Neuronal stem cell (in vitro differentiated cells): ENCODE measurements at regions not wholly inside any gene's neighbourhood (a gene's known extent, or its start where the extent isn't known, plus 50 kb on each side); places are given as distances from the start of the nearest gene placed in this dataset.

Experiments used
- DNase-seq: peaks from one replicate; pipeline ENCODE4 v3.0.0-alpha.2; 2013; ENCODE audit warnings: low spot score
- H2AFZ ChIP-seq: one replicate; pipeline ENCODE4 v1.6.1; 2013; ENCODE audit warnings: mild to moderate bottlenecking, low read length, inconsistent platforms
- H2AK5ac ChIP-seq: 2 replicates; pipeline ENCODE4 v1.6.1; 2013; ENCODE audit warnings: low read depth, mild to moderate bottlenecking, inconsistent platforms, low read length, moderate library complexity, mixed read lengths
- H2BK120ac ChIP-seq: 2 replicates; pipeline ENCODE4 v1.6.1; 2013; ENCODE audit warnings: low read depth, mild to moderate bottlenecking, inconsistent platforms, low read length, moderate library complexity, mixed read lengths
- H2BK12ac ChIP-seq: one replicate; pipeline ENCODE4 v1.6.1; 2013; ENCODE audit warnings: low read length, inconsistent platforms
- H2BK15ac ChIP-seq: 2 replicates; pipeline ENCODE4 v1.6.1; 2013; ENCODE audit warnings: mild to moderate bottlenecking, low read length, inconsistent platforms, mixed read lengths
- H2BK5ac ChIP-seq: one replicate; pipeline ENCODE4 v1.6.1; 2013; ENCODE audit warnings: inconsistent platforms, mild to moderate bottlenecking, low read length, moderate library complexity
- H3K14ac ChIP-seq: one replicate; pipeline ENCODE4 v1.6.1; 2013; ENCODE audit warnings: low read length, inconsistent platforms
- H3K18ac ChIP-seq: 2 replicates; pipeline ENCODE4 v1.6.1; 2013; ENCODE audit warnings: low read length, inconsistent platforms
- H3K23ac ChIP-seq: 2 replicates; pipeline ENCODE4 v1.6.1; 2013; ENCODE audit warnings: low read depth, mild to moderate bottlenecking, mixed read lengths, low read length, inconsistent platforms; ENCODE audit not compliant: poor library complexity
- H3K27ac ChIP-seq: replicated peaks from 3 replicates; pipeline ENCODE4 v1.5.1; 2013; ENCODE audit warnings: low read length, inconsistent platforms
- H3K27me3 ChIP-seq, 3 experiments: 2 replicates each; pipeline ENCODE4 v1.6.1; 2013; ENCODE audit warnings: low read length in 3 of 3, mild to moderate bottlenecking in 2 of 3, inconsistent platforms in 1 of 3, low read depth in 1 of 3, mixed read lengths in 1 of 3, moderate library complexity in 1 of 3; ENCODE audit not compliant: control insufficient read depth in 3 of 3, insufficient read depth in 3 of 3
- H3K36me3 ChIP-seq, 2 donors: replicated peaks in 1 of 2; 2 replicates each; pipeline ENCODE4 v1.6.1; 2013; ENCODE audit warnings: low read length in 2 of 2; ENCODE audit not compliant: control insufficient read depth in 2 of 2, insufficient read depth in 2 of 2
- H3K4ac ChIP-seq: 2 replicates; pipeline ENCODE4 v1.6.1; 2013; ENCODE audit warnings: inconsistent platforms, mild to moderate bottlenecking, low read length, moderate library complexity
- H3K4me1 ChIP-seq, 2 donors: 1 replicate in 1 of 2; 2 replicates in 1 of 2; pipeline ENCODE4 v1.6.1; 2013; ENCODE audit warnings: low read length in 2 of 2, low read depth in 1 of 2; ENCODE audit not compliant: control insufficient read depth in 2 of 2, insufficient read depth in 1 of 2
- H3K4me2 ChIP-seq: one replicate; pipeline ENCODE4 v1.6.1; 2013; ENCODE audit warnings: mild to moderate bottlenecking, low read length, inconsistent platforms; ENCODE audit not compliant: insufficient read depth, poor library complexity, severe bottlenecking
- H3K4me3 ChIP-seq, 2 donors: 2 replicates each; pipeline ENCODE4 v1.5.1; 2013; ENCODE audit warnings: low read length in 2 of 2, mild to moderate bottlenecking in 2 of 2, inconsistent platforms in 1 of 2, moderate library complexity in 1 of 2
- H3K79me1 ChIP-seq: one replicate; pipeline ENCODE4 v1.6.1; 2013; ENCODE audit warnings: low read depth, mild to moderate bottlenecking, inconsistent platforms, low read length, moderate library complexity
- H3K9ac ChIP-seq: one replicate; pipeline ENCODE4 v1.6.1; 2013; ENCODE audit warnings: mild to moderate bottlenecking, low read depth, low read length, inconsistent platforms; ENCODE audit not compliant: poor library complexity
- H3K9me3 ChIP-seq, 2 donors: replicated peaks in 1 of 2; 2 replicates each; pipeline versions ENCODE3 to v1.6.1; 2013; ENCODE audit warnings: low read length in 2 of 2, mild to moderate bottlenecking in 2 of 2, inconsistent platforms in 1 of 2, low read depth in 1 of 2, mixed read lengths in 1 of 2, moderate library complexity in 1 of 2; ENCODE audit not compliant: control insufficient read depth in 2 of 2, insufficient read depth in 1 of 2
- H4K8ac ChIP-seq: one replicate; pipeline ENCODE4 v1.6.1; 2013; ENCODE audit warnings: low read depth, mild to moderate bottlenecking, inconsistent platforms, low read length, moderate library complexity
- H4K91ac ChIP-seq: one replicate; pipeline ENCODE4 v1.6.1; 2013; ENCODE audit warnings: low read length, low read depth, mild to moderate bottlenecking, inconsistent platforms; ENCODE audit not compliant: poor library complexity
- WGBS, 2 donors: extraction: QIAGEN DNeasy Blood & Tissue Kit; methylation state at CpG; one replicate each; pipeline ENCODE4 v1.1.7; 2013; ENCODE audit warnings: missing lambda C conversion rate in 2 of 2, mixed read lengths in 1 of 2; ENCODE audit not compliant: insufficient read length in 2 of 2, insufficient replicate concordance in 1 of 2; ENCODE audit errors: extremely low coverage in 2 of 2; 5-methylcytosine and 5-hydroxymethylcytosine counted together

DNA sequence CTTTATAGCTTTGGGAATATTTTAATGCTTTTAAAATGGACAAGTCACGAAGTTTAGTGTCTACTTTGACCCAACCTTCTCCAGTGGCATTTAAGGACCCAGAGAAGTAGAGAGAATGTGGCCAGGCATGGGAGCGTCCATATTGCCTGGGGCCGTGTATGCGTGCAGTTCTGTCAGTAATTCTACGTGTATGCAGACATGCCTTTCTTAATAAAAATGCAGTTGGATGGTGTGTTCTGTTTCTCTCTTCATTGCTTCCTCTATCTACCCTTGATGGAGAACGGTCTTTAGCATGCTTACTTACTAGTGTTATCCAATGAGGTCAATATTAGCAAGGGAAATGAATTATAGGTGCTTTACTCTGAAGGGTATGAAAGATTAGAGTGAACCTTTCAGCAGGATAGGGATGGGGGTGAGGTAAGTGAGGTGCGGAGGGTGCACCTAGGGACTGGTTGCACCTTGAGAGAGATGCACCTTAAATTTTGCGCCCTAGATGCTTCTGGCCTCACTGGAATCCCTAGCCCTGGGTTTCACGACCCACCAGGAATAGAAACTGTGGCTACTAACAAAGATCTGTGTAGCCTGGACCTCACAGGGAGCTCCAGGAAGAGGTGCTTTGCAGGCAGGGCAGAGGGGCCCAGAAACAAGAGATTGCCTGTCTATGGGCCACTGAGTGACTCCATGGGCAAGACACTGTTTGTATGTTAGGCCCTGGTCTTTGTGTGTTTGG is 194.3 kb downstream of the MYCN start:
- H2BK5ac ChIP-seq, result no peak overlapping the region
- H2AFZ ChIP-seq, result no peak overlapping the region
- peaks cover 0 to 17% of the 10 kb centered on the region in 2 donors for H3K9me3 ChIP-seq
- H3K27ac ChIP-seq, result no peak overlapping the region
- H4K8ac ChIP-seq, result no peak overlapping the region
- WGBS, 2 donors, result no CpG with 5 or more reads among the region's 9 CpGs
- H3K9ac ChIP-seq, result no peak overlapping the region
- no peaks in the 10 kb centered on the region for H3K36me3 ChIP-seq
- no peaks in the 10 kb centered on the region for H3K27me3 ChIP-seq
- no peak overlapping the region for H3K4me2 ChIP-seq
- H3K4me3 ChIP-seq, result no peak overlapping the region
- H3K4ac ChIP-seq, result no peak overlapping the region
- H3K14ac ChIP-seq, result no peak overlapping the region
- H2BK15ac ChIP-seq, result no peak overlapping the region
- peak overlapping the region; percentile 67 for H2AK5ac ChIP-seq
- no peak overlapping the region for H4K91ac ChIP-seq
- H2BK12ac ChIP-seq, result peak overlapping the region; percentile 50
- peak overlapping the region; percentile 59 for H3K18ac ChIP-seq
- no peak for DNase-seq
- H2BK120ac ChIP-seq, result no peak overlapping the region
- H3K79me1 ChIP-seq, result peaks cover 2% of the 10 kb centered on the region
- no peak overlapping the region for H3K23ac ChIP-seq
- peaks cover 11 to 12% of the 10 kb centered on the region in 2 donors for H3K4me1 ChIP-seq

DNA sequence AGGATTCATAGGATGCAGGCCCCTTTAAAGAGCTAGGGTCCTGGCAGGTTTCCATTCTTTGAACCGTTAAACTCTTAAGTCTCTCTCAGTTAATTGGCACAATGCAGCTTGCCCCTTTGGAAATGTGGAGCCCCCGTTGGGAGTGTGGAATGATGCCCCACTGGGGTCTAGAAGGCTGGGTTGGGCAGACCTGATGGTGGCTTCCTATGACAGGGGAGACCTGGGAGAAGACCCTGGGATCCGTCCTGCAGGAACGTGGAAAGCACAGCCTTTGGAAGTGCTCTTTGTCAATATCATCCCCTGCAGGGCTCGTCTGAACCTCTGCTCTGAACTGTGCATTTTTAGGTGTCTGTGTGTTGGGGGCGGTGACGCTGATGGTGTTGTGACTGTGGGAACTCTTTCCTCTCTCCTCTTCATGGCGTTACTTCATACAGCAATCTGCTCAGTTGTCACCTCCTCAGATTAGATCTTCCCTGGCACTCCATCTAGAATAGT is 190.6 kb downstream of the MYCN start:
- H2AFZ ChIP-seq, result no peak overlapping the region
- H3K18ac ChIP-seq, result no peak overlapping the region
- H3K4me1 ChIP-seq, result peaks cover 6 to 7% of the 10 kb centered on the region in 2 donors
- H2BK5ac ChIP-seq, result no peak overlapping the region
- no peak overlapping the region for H3K4ac ChIP-seq
- H3K23ac ChIP-seq, result no peak overlapping the region
- peak overlapping the region; percentile 54 for H2BK15ac ChIP-seq
- no peak for DNase-seq
- no peak overlapping the region for H3K4me3 ChIP-seq
- H3K36me3 ChIP-seq, result no peaks in the 10 kb centered on the region
- H2AK5ac ChIP-seq, result no peak overlapping the region
- no peak overlapping the region for H3K4me2 ChIP-seq
- H2BK120ac ChIP-seq, result no peak overlapping the region
- H3K27ac ChIP-seq, result no peak overlapping the region
- H3K9ac ChIP-seq, result no peak overlapping the region
- peaks cover 2% of the 10 kb centered on the region for H3K79me1 ChIP-seq
- H3K9me3 ChIP-seq, result peaks cover 0 to 6% of the 10 kb centered on the region in 2 donors
- H4K91ac ChIP-seq, result no peak overlapping the region
- no peak overlapping the region for H4K8ac ChIP-seq
- no peak overlapping the region for H2BK12ac ChIP-seq
- WGBS, 2 donors, result no CpG with 5 or more reads among the region's 8 CpGs
- peak overlapping the region; percentile 50 for H3K14ac ChIP-seq
- H3K27me3 ChIP-seq, result no peaks in the 10 kb centered on the region

DNA sequence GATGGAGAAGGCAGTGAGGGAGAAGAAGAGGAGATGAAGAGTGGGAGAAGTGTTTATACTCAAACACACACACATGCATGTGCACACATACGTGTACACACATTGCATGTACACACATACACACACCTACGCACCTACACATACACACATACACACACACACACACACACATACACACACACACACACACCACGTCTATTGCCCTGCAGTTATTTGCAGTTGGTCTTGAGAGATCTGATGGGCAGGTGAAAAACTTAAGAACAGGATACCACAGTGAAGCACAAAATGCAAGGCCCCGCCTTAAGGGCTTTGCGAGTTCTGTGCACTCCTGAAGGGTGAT is 190.2 kb downstream of the MYCN start:
- no CpG with 5 or more reads among the region's 5 CpGs for WGBS, 2 donors
- H2AFZ ChIP-seq, result no peak overlapping the region
- no peak overlapping the region for H3K14ac ChIP-seq

DNA sequence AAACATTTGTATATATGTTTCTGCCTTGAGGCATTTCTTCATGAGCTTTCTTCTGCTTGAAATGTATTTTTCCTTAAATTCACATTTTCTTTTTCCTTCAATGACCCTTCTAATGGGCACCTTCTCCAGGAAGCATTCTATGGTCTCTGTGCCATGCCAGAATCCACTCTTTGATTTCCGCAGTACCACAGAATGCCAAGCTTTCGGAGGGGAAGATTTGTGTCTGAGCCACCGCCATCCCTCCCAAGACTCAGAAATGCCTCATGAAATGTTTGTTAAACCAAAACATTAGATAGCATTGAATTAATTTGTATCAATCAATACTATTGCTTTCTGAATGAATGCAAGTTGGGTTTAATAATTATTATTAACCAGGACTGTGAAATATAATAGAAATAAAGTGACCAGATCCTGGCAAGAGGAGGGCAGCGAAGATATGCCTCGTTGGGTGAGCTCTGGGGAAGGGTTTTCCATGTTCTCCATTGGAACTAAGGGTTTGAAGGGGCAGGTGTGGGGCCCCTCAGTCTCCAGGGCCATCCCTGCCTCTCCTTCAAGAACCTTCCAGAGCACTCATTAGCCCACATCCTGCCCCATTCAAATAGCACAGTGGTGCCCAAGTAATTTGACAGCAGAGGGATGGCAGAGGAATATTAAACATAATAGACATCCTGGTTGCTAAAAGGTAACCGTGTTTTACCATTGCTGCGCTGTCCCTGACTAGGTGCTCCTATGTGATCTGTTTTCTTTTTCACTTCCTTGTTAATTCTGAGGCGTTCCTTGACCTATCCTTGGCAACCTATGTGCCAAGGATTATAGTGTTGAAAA is 189.6 kb downstream of the MYCN start:
- Histone ChIP-seq H3K23ac (no peak overlapping the region), H4K8ac (no peak overlapping the region), H2AFZ (no peak overlapping the region), H3K27me3 (no peaks in the 10 kb centered on the region), H2BK5ac (no peak overlapping the region), H3K18ac (no peak overlapping the region), H3K4me3 (no peak overlapping the region), H3K79me1 (peaks cover 2% of the 10 kb centered on the region), H3K9me3 (no peaks in the 10 kb centered on the region), H3K4ac (no peak overlapping the region), H2AK5ac (no peak overlapping the region), H3K4me1 (peaks cover 11 to 17% of the 10 kb centered on the region in 2 donors), H2BK120ac (no peak overlapping the region), H3K4me2 (no peak overlapping the region), H3K27ac (no peak overlapping the region), H3K9ac (no peak overlapping the region), H3K36me3 (no peaks in the 10 kb centered on the region), H4K91ac (no peak overlapping the region), H3K14ac (no peak overlapping the region), H2BK12ac (no peak overlapping the region), H2BK15ac (no peak overlapping the region)
- WGBS, 2 donors, result no CpG with 5 or more reads among the region's 8 CpGs
- no peak for DNase-seq

More for the DNA sequence above, 190.2 kb downstream of the MYCN start:
- Histone ChIP-seq H3K79me1 (peaks cover 2% of the 10 kb centered on the region), H3K4ac (no peak overlapping the region), H3K18ac (no peak overlapping the region), H3K9me3 (peaks cover 0 to 1% of the 10 kb centered on the region in 2 donors), H2AK5ac (no peak overlapping the region), H4K8ac (no peak overlapping the region), H4K91ac (no peak overlapping the region), H3K4me2 (no peak overlapping the region), H3K36me3 (no peaks in the 10 kb centered on the region), H3K27me3 (no peaks in the 10 kb centered on the region), H3K4me1 (peaks cover 10 to 12% of the 10 kb centered on the region in 2 donors), H2BK5ac (no peak overlapping the region), H3K4me3 (no peak overlapping the region), H3K23ac (no peak overlapping the region), H2BK12ac (no peak overlapping the region), H2BK120ac (no peak overlapping the region), H2BK15ac (no peak overlapping the region), H3K27ac (no peak overlapping the region), H3K9ac (no peak overlapping the region)
- no peak for DNase-seq
